Upper lobe of left lung (tissue), 4 donors: ENCODE measurements at regions not wholly inside any gene's neighbourhood (a gene's known extent, or its start where the extent isn't known, plus 50 kb on each side); places are given as distances from the start of the nearest gene placed in this dataset.

Source experiments
- EP300 ChIP-seq, 4 donors: sonication (generic); formaldehyde crosslinking; IDR thresholded peaks; one replicate each; pipeline ENCODE4 v1.5.1; 2017; ENCODE audit warnings: antibody characterized with exemption in 4 of 4, control low read depth in 2 of 4
- POLR2A ChIP-seq, 4 donors: fragments of 450-650 bp; IDR thresholded peaks; one replicate each; pipeline ENCODE4 v1.5.1; 2016 to 2017; ENCODE audit warnings: antibody characterized with exemption in 4 of 4, mild to moderate bottlenecking in 2 of 4

DNA sequence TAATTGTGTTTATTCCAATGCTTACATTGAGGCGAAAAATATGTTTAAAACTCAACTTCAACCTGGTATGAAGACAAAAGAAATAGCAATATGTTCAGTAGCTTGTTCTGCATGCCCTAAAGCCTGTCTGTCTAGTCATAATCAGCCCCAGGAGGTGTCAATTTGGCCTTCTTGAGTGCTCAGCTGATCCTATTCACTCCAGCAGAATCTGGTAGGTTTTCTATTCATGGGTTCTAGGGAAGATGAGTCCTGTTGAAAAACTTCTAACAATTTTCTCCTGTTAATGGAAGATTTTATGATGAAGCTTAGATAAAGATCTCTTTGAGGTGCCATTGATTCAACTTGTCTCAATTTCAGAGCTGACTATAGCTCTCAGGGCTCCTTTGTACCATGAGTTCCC, 402.0 kb upstream of the UBE2E3 start:
- no peak for TF ChIP-seq EP300 (IDR thresholded peaks at IDR 0.05)
- TF ChIP-seq POLR2A (IDR thresholded peaks at IDR 0.05) = no peak
